Muscle of leg (tissue), 3 donors: ENCODE measurements at regions not wholly inside any gene's neighbourhood (a gene's known extent, or its start where the extent isn't known, plus 50 kb on each side); places are given as distances from the start of the nearest gene placed in this dataset.

ENCODE experiments used
- DNase-seq: peaks from one replicate; pipeline ENCODE4 v3.0.0; 2013
- H3K27ac ChIP-seq: one replicate; pipeline ENCODE4 v1.5.1; 2013; ENCODE audit warnings: mild to moderate bottlenecking, low read length, control low read depth
- H3K27me3 ChIP-seq: one replicate; pipeline ENCODE4 v1.6.1; 2013; ENCODE audit warnings: low read length; ENCODE audit not compliant: control insufficient read depth, insufficient read depth
- H3K36me3 ChIP-seq: one replicate; pipeline ENCODE4 v1.6.1; 2013; ENCODE audit warnings: low read length; ENCODE audit not compliant: control insufficient read depth, insufficient read depth
- H3K4me1 ChIP-seq: one replicate; pipeline ENCODE4 v1.6.1; 2013; ENCODE audit warnings: low read length; ENCODE audit not compliant: control insufficient read depth, insufficient read depth
- H3K4me3 ChIP-seq: one replicate; pipeline ENCODE4 v1.5.1; 2013; ENCODE audit warnings: low read length, control low read depth
- H3K9me3 ChIP-seq: replicated peaks from 2 replicates; pipeline ENCODE4 v1.6.1; 2013; ENCODE audit warnings: low read depth, low read length; ENCODE audit not compliant: control insufficient read depth
- WGBS: methylation state at CpG from one replicate; pipeline ENCODE4 v1.1.5; 2013; ENCODE audit warnings: missing lambda C conversion rate; ENCODE audit not compliant: insufficient coverage; 5-methylcytosine and 5-hydroxymethylcytosine counted together

DNA sequence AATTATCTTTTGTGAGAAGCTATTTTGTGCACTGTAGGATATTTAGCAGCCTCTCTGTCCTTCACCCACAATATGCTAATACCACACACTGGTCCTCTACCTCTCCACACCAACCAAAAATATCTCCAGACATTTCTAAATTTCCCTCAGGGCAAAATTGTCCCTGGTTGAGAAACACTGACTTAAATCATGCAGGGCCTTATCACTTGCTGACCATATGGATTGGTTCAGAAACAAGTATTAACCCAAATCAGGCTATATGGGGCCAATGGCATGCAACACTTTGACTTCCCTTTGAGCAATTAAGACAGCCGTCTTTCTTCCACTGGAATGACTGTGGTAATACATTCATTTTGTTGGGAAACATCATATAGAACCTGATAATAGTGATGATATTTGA is 251.1 kb downstream of the CNTN3 start:
- H3K27me3 ChIP-seq, result no peaks in the 10 kb centered on the region
- no peak for DNase-seq
- H3K36me3 ChIP-seq, result no peaks in the 10 kb centered on the region
- no CpG with 5 or more reads among the region's 1 CpG for WGBS
- H3K4me3 ChIP-seq, result no peak overlapping the region
- no peaks in the 10 kb centered on the region for H3K4me1 ChIP-seq
- H3K27ac ChIP-seq, result no peak overlapping the region
- no peaks in the 10 kb centered on the region for H3K9me3 ChIP-seq

DNA sequence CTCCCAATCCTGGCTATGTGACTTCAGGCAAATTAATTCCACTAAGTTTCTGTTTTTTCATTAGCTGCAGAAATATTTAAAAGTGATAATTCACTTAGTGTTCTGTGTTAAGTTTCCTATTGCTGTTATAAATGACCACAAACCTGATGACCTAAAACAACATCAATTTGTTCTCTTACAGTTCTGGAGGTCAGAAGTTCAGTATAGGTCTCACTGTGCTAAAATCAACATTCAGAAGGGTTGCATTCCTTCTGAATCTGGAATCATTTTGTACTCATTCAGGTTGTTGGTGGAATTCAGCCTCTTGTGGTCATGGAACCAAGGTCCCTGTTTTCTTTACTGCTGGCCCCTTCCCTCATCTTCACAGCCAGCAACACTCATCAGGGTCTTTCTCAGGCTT is 254.1 kb downstream of the CNTN3 start:
- Histone ChIP-seq H3K9me3 (no peaks in the 10 kb centered on the region), H3K27me3 (no peaks in the 10 kb centered on the region), H3K36me3 (no peaks in the 10 kb centered on the region), H3K4me3 (no peak overlapping the region), H3K27ac (no peak overlapping the region), H3K4me1 (no peaks in the 10 kb centered on the region)
- no peak for DNase-seq

DNA sequence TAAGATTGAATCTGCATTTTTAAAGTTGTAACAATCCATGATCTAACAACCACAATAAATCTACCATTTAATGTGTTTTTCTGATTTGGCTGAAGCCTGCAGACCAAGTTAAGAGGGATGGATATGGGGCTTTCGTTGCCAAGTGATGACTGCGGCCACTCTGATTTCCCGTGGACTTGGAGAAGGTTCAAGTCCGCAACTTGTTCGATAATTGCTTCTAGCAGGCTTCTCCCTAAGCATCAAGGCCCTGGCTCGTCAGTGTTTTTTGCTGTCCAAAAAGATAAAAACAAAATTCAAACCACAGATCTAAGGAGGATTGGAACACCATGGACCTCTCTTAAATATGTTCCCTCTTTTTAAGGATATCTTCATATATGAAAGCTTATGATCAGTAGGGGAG is 256.6 kb downstream of the CNTN3 start:
- 24% methylated on average over 5 of the region's 6 CpGs for WGBS
- Histone ChIP-seq H3K36me3 (no peaks in the 10 kb centered on the region), H3K27ac (no peak overlapping the region), H3K4me3 (no peak overlapping the region), H3K4me1 (no peaks in the 10 kb centered on the region), H3K9me3 (no peaks in the 10 kb centered on the region), H3K27me3 (no peaks in the 10 kb centered on the region)
- DNase-seq, result peak; percentile 73

DNA sequence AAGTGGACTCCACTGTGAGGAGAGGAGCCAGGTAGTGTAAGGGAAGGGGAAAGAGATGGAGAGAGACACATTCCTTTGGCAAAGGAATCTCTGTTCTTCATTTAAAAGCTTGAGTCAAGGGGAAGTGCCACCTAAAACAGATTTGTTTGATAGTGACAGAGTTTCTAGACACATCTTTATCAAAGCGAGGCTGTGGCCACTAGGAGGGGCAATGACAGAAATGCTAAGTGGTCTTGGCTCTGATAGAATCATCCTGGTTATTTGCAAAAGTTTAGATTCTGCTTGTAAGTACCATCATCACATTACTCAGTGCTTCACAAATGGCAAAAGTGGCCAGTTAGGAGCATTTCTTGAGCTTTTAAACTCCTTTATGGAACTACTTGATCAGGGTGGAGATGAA is 261.4 kb downstream of the CNTN3 start:
- Histone ChIP-seq H3K36me3 (no peaks in the 10 kb centered on the region), H3K9me3 (no peaks in the 10 kb centered on the region), H3K4me3 (no peak overlapping the region), H3K27ac (no peak overlapping the region), H3K4me1 (no peaks in the 10 kb centered on the region), H3K27me3 (no peaks in the 10 kb centered on the region)
- whole genome bisulfite sequencing, result no CpG with 5 or more reads among the region's 1 CpG
- no peak for DNase-seq

DNA sequence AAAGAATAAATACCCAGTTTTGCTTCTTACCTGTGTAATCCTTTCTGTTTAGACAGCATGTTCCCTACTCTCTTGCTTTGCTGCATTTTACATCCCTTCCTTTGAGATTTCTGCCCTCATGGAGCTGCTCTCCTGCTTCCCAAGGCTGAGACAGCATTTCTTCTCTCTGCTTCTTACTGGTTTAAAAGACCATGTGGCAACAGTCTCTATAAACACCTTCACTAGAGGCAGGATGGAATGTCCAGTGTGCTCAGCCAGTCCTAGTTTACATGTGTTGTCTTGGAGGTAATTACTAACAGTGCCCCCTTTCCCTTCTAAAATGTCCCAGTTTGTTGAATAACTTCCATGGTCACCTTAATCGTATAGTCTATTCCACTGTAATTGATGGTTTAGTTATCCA is 262.3 kb downstream of the CNTN3 start:
- WGBS, result no CpG with 5 or more reads among the region's 1 CpG
- no peaks in the 10 kb centered on the region for H3K9me3 ChIP-seq
- no peak for DNase-seq
- no peak overlapping the region for H3K27ac ChIP-seq
- H3K4me3 ChIP-seq, result no peak overlapping the region
- no peaks in the 10 kb centered on the region for H3K27me3 ChIP-seq
- H3K4me1 ChIP-seq, result no peaks in the 10 kb centered on the region
- no peaks in the 10 kb centered on the region for H3K36me3 ChIP-seq

DNA sequence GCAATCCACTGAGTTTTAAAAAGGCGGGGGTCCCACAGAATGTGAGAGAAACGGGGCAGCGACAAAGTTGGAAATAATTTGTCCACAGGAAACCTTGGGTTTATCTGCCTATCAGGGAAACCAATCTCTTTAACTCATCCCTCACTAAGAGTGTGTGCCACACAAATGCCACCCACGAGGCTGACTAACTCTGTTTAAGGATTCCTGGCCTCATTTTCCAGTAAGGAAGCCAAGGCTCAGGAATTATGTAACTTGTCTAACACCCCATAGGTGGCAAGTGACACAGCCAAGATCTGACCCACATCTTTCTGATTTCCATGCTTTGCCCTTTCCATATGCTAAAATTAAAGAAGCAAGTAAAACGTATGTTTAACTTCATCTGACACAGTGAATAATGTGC is 263.2 kb downstream of the CNTN3 start:
- WGBS, result 86% methylated on average over 1 of the region's 5 CpGs
- Histone ChIP-seq H3K4me3 (no peak overlapping the region), H3K4me1 (no peaks in the 10 kb centered on the region), H3K27ac (no peak overlapping the region), H3K27me3 (no peaks in the 10 kb centered on the region), H3K9me3 (no peaks in the 10 kb centered on the region), H3K36me3 (no peaks in the 10 kb centered on the region)
- no peak for DNase-seq

DNA sequence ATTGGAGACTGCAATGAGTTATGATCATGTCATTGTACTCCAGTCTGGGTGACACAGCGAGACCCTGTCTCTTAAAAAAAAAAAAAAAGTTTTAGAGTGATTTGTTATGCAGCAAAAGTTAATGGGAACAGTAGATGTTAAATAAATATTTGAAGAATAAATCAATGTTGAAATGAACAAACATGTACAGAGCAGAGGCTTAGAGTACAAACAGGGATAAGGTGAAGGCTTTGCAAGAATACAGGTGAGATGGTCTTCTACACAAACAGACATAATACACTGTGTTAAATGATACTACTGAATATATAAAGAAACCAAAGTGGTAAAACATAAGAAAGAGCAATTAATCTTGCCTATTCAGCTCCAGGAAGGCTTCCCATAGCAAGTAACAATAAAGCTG is 265.4 kb downstream of the CNTN3 start:
- no peaks in the 10 kb centered on the region for H3K9me3 ChIP-seq
- no CpG with 5 or more reads among the region's 1 CpG for WGBS
- no peaks in the 10 kb centered on the region for H3K36me3 ChIP-seq
- no peaks in the 10 kb centered on the region for H3K4me1 ChIP-seq
- H3K27me3 ChIP-seq, result no peaks in the 10 kb centered on the region
- H3K27ac ChIP-seq, result no peak overlapping the region
- no peak overlapping the region for H3K4me3 ChIP-seq
- no peak for DNase-seq

DNA sequence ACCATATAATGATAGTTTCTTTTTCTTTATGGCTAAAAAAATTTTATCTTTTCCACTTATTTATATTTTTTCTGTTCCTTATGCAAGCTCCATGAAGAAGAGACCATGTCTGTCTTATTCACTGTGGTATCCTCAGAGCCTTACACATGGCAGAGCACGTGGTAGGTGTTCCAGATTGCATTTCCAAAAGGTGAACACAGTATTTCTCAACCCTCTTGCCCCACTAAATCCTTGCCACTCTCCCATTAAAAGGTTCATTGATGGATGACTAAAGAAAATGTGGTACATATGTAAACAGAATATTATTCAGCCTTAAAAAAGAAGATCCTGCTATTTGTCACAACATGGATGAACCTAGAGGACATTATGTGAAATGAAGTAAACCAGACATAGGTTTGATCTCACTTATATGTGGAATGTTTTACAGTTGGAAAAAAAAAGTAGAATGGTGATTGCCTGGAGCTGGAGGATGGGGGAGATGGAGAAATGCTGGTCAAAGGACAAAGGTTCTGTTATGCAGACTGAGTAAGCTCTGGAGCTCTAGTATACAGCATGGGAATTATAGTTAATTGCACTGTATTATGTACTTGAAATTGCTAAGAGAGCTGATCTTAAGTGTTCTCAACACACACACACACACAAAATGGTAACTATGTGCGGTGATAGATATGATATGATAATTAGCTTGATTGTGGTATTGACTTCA is 266.7 kb downstream of the CNTN3 start:
- no peaks in the 10 kb centered on the region for H3K4me1 ChIP-seq
- no CpG with 5 or more reads among the region's 2 CpGs for WGBS

DNA sequence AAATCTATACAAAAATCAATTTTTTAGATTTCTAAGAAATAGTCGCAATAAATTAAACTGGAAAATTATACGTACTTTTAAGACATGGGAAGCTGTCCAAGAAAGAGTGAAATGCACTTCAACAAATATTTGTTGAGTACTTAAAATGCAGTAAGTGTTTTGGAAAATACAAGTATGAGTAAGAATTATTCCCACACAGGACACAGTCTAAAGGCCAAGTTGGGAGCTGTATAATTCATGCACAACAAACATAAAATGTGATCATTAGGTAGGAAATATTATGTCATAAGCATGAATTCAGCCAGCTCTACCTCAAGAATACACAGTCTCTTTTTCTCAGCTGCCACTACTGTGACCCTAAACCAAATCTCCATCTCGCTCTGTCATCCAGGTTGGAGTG is 267.6 kb downstream of the CNTN3 start:
- Histone ChIP-seq H3K9me3 (no peaks in the 10 kb centered on the region), H3K27ac (no peak overlapping the region), H3K4me3 (no peak overlapping the region), H3K36me3 (no peaks in the 10 kb centered on the region), H3K27me3 (no peaks in the 10 kb centered on the region), H3K4me1 (no peaks in the 10 kb centered on the region)
- peak; percentile 57 for DNase-seq
- 88% methylated on average over 1 of the region's 3 CpGs for WGBS

More for the DNA sequence above, 266.7 kb downstream of the CNTN3 start:
- H3K27me3 ChIP-seq, result no peaks in the 10 kb centered on the region
- H3K9me3 ChIP-seq, result no peaks in the 10 kb centered on the region
- no peak for DNase-seq
- no peak overlapping the region for H3K4me3 ChIP-seq
- H3K27ac ChIP-seq, result no peak overlapping the region
- no peaks in the 10 kb centered on the region for H3K36me3 ChIP-seq

DNA sequence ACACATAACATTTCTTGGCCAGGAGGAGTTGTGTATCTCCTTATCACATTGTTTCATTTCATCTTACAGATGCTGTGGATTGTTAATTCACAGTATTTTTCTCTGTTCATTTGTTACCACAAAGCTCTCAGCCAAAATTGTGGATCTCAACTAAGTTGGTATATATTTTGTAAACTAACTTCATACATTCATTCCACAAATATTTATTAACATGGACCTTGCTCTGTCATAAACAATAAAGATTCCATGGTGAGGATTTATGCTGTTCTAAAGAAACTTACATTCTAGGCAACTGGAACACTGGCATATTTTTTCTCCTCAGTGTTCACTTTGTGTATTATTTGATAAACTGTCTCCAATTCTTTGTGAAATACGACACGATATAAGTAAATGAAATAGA is 268.8 kb downstream of the CNTN3 start:
- Histone ChIP-seq H3K9me3 (no peaks in the 10 kb centered on the region), H3K4me1 (no peaks in the 10 kb centered on the region), H3K4me3 (no peak overlapping the region), H3K36me3 (no peaks in the 10 kb centered on the region), H3K27me3 (no peaks in the 10 kb centered on the region), H3K27ac (no peak overlapping the region)
- no peak for DNase-seq
- WGBS, result no CpG with 5 or more reads among the region's 2 CpGs

DNA sequence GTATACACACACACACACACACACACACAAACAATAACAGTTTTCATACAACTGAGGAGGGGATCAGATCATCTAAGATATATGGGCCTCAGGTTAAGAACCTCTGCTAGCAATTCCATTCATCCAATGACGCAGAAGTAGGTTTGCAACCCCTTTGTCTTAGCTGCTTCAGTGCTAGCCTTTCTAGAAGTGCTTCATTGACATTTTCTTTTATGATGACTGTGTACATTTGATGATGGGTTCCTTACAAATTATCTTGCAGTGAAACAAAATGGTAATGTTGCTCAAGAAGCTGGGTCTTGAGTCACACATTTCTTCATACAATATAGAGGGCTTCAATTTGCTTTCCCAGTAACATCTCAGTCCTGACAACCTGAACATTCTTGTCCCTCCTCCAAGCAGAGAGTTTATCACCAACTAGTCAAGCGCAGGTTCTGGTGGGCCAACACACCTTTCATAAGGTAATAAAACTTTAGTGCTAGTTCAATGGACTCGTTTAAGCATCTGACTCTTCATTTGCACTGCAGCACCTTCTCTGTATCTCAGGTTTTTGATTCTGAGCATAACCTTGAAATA is 269.5 kb downstream of the CNTN3 start:
- H3K4me3 ChIP-seq, result no peak overlapping the region
- no CpG with 5 or more reads among the region's 3 CpGs for WGBS
- no peak overlapping the region for H3K27ac ChIP-seq
- no peak for DNase-seq
- no peaks in the 10 kb centered on the region for H3K36me3 ChIP-seq
- no peaks in the 10 kb centered on the region for H3K27me3 ChIP-seq
- H3K4me1 ChIP-seq, result no peaks in the 10 kb centered on the region
- H3K9me3 ChIP-seq, result no peaks in the 10 kb centered on the region
